Tibial nerve (tissue), 4 donors: ENCODE measurements at regions not wholly inside any gene's neighbourhood (a gene's known extent, or its start where the extent isn't known, plus 50 kb on each side); places are given as distances from the start of the nearest gene placed in this dataset.

ENCODE experiments used
- DNase-seq, 2 donors: peaks; one replicate each; pipeline ENCODE4 v3.0.0-alpha.2; 2019; ENCODE audit warnings: low spot score in 2 of 2
- H3K27ac ChIP-seq, 4 donors: fragments of 200-600 bp; sonication (generic) in 3 of 4; one replicate each; pipeline ENCODE4 v1.5.1; 2017 to 2019; ENCODE audit warnings: mild to moderate bottlenecking in 1 of 4
- H3K27me3 ChIP-seq, 2 donors: fragments of 200-600 bp; sonication (generic) in 1 of 2; one replicate each; pipeline versions ENCODE4 v1.5.1 to v1.6.0; 2017 to 2019
- H3K36me3 ChIP-seq, 3 donors: fragments of 200-600 bp; sonication (generic); one replicate each; pipeline ENCODE4 v1.5.1; 2018 to 2019
- H3K4me1 ChIP-seq, 4 donors: fragments of 200-600 bp; sonication (generic) in 3 of 4; one replicate each; pipeline ENCODE4 v1.5.1; 2017 to 2019
- H3K4me3 ChIP-seq, 4 donors: fragments of 200-600 bp; sonication (generic) in 3 of 4; one replicate each; pipeline ENCODE4 v1.5.1; 2017 to 2019; ENCODE audit warnings: mild to moderate bottlenecking in 1 of 4, moderate library complexity in 1 of 4
- H3K9me3 ChIP-seq, 4 donors: fragments of 200-600 bp; sonication (generic) in 3 of 4; one replicate each; pipeline ENCODE4 v1.5.1; 2017 to 2019
- CTCF ChIP-seq, 5 experiments: fragments of 200-600 bp in 3 of 5; fragments of 450-650 bp in 2 of 5; sonication (generic) in 3 of 5; IDR thresholded peaks; one replicate each; pipeline ENCODE4 v1.5.1; 2016 to 2019; ENCODE audit warnings: antibody characterized with exemption in 5 of 5, mild to moderate bottlenecking in 3 of 5, moderate library complexity in 2 of 5
- EP300 ChIP-seq, 2 donors: sonication (generic); formaldehyde crosslinking; IDR thresholded peaks; one replicate each; pipeline ENCODE4 v1.6.1; 2017; ENCODE audit warnings: antibody characterized with exemption in 2 of 2, mild to moderate bottlenecking in 1 of 2
- POLR2A ChIP-seq, 2 donors: fragments of 450-650 bp; IDR thresholded peaks; one replicate each; pipeline ENCODE4 v1.6.1; 2017; ENCODE audit warnings: antibody characterized with exemption in 2 of 2, mild to moderate bottlenecking in 2 of 2, moderate library complexity in 2 of 2
- WGBS, 2 donors: methylation state at CpG; one replicate each; pipeline ENCODE4 v1.1.5; 2018; 5-methylcytosine and 5-hydroxymethylcytosine counted together

- no peaks in the 10 kb centered on the region for H3K36me3 ChIP-seq
- no peak for TF ChIP-seq POLR2A (IDR thresholded peaks at IDR 0.05)
- TF ChIP-seq EP300 (IDR thresholded peaks at IDR 0.05) = no peak
- TF ChIP-seq CTCF (IDR thresholded peaks at IDR 0.05) = no peak
- H3K27me3 ChIP-seq = peaks cover 0 to 18% of the 10 kb centered on the region in 2 donors
- WGBS, 2 donors = 9 to 13% methylated on average over 22 to 26 of the region's 39 CpGs
- DNase-seq = no peak
- H3K9me3 ChIP-seq = peaks cover 0 to 18% (median 0%) of the 10 kb centered on the region in 4 donors
- H3K4me3 ChIP-seq = no peak overlapping the region
- peaks cover 0 to 13% (median 0%) of the 10 kb centered on the region in 4 donors for H3K4me1 ChIP-seq
- no peak overlapping the region for H3K27ac ChIP-seq
These were observed 125.2 kb upstream of the RET start for GRCh38 chr10:42951486-42952251.

GRCh38 chr10:42952349-42952748 is 124.5 kb upstream of the RET start:
- Histone ChIP-seq H3K9me3 (peaks cover 0 to 23% (median 0%) of the 10 kb centered on the region in 4 donors), H3K36me3 (no peaks in the 10 kb centered on the region), H3K4me1 (peaks cover 0 to 13% (median 0%) of the 10 kb centered on the region in 4 donors), H3K27me3 (peaks cover 0 to 18% of the 10 kb centered on the region in 2 donors), H3K27ac (no peak overlapping the region), H3K4me3 (no peak overlapping the region)
- WGBS, 2 donors = 32 to 36% methylated on average over 13 to 14 of the region's 14 CpGs
- DNase-seq = no peak
- TF ChIP-seq POLR2A (IDR thresholded peaks at IDR 0.05) = no peak
- TF ChIP-seq CTCF (IDR thresholded peaks at IDR 0.05) = no peak
- TF ChIP-seq EP300 (IDR thresholded peaks at IDR 0.05) = no peak

DNA sequence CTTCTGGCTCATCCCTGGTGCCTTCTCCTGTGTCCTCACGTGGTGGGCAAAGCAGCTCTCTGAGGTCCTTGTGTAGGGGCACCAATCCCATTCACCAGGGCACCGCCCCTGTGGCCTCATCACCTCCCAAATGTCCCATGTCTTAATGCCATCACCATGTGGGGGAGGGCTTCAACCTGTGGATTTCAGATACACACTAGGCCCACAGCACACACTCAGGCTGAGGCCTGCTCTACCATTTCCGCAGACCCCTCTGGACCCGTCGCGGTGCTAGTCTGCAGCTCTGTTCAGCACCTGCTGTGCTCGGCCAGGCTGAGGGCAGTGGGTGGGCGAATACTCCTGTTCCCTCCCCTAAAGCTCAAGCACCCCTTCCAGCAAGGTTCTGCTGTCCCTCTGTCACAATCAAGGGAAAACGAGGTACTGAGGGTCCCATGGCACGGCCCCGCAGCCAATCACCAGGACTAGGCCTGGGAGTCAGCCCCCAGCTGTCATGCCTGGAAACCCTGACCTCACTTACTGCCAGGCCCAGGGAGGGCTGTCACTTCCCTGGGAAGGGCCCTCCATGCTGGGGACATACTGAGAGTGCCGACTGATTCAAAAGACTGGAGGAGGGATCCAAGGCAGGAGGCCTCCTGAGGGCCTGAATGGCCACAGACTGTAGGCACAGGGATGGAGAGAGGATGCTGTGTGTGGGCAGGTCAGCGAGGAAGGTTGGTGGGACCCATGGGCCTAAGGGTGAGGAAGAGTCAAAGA is 123.8 kb upstream of the RET start:
- Histone ChIP-seq H3K4me1 (peaks cover 0 to 13% (median 0%) of the 10 kb centered on the region in 4 donors), H3K27me3 (peaks cover 0 to 18% of the 10 kb centered on the region in 2 donors), H3K36me3 (no peaks in the 10 kb centered on the region), H3K27ac (no peak overlapping the region), H3K9me3 (peaks cover 0 to 17% (median 0%) of the 10 kb centered on the region in 4 donors), H3K4me3 (no peak overlapping the region)
- TF ChIP-seq POLR2A (IDR thresholded peaks at IDR 0.05) (no peak), EP300 (IDR thresholded peaks at IDR 0.05) (no peak), CTCF (IDR thresholded peaks at IDR 0.05) (no peak)
- WGBS, 2 donors = 85 to 96% methylated on average over 13 of the region's 13 CpGs
- no peak for DNase-seq

DNA sequence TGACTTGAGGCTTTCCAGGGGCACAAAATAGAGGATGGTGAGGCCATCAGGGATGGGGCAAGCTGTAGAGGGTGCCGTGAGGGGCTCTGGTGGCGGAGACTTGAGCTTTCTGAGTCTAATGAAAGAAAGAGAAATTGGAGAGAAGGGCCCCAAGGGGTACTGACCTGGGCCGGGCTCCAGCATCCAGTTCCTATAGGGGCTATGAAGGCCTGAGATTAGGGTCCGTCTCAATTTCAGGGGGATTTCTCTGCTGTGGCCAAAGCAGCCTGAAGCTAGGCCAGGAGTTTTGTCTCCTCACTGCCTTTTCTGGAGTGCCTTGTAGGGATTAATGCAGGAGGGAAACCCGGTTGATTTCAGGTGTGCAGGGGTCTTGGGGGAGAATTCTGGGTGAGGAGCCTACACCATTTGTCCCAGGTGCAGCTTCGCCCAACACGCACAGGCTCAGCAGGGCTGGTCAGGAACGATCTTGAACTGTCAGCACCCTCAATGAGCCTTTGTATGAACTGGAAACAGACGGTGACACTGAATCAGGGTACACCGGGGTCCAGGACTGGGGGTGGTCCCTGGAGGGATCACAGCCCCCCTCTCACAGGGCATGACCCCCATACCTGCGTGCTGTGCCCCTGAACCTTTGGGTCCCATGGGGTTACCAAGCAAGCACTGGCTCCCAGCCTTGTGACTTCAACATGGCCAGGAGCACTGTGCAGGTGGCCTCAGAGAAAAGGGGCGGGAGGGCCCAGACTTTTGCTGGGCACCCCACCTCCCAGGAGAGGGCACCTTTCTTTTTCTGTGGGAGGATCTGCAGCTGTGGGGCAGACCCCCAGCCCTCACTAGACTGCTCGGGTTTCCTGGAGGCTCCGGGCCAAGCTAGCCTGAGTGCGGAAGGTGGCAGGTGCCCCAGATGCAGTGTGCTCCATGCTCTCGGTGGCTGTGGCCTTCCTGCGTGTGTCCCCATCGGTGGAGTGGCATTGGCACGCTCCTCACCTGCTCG is 122.9 kb upstream of the RET start:
- Histone ChIP-seq H3K27me3 (peaks cover 0 to 18% of the 10 kb centered on the region in 2 donors), H3K4me3 (no peak overlapping the region), H3K27ac (no peak overlapping the region), H3K4me1 (peaks cover 0 to 13% (median 0%) of the 10 kb centered on the region in 4 donors), H3K36me3 (no peaks in the 10 kb centered on the region), H3K9me3 (peaks cover 0 to 17% (median 0%) of the 10 kb centered on the region in 4 donors)
- 86 to 88% methylated on average over 19 to 20 of the region's 20 CpGs for WGBS, 2 donors
- TF ChIP-seq EP300 (IDR thresholded peaks at IDR 0.05) (no peak), CTCF (IDR thresholded peaks at IDR 0.05) (no peak), POLR2A (IDR thresholded peaks at IDR 0.05) (no peak)
- DNase-seq = no peak
